Vagina (tissue), 2 donors: ENCODE measurements at regions not wholly inside any gene's neighbourhood (a gene's known extent, or its start where the extent isn't known, plus 50 kb on each side); places are given as distances from the start of the nearest gene placed in this dataset.

Experiments used
- DNase-seq, 2 donors: peaks; one replicate each; pipeline ENCODE4 v3.0.0-alpha.2; 2017; ENCODE audit errors: extremely low spot score in 2 of 2
- H3K27ac ChIP-seq: fragments of 200-600 bp; sonication (generic); one replicate; pipeline ENCODE4 v1.5.1; 2019
- H3K27me3 ChIP-seq: fragments of 200-600 bp; sonication (generic); one replicate; pipeline ENCODE4 v1.5.1; 2019
- H3K36me3 ChIP-seq, 2 donors: fragments of 200-600 bp; sonication (generic); one replicate each; pipeline ENCODE4 v1.5.1; 2017 to 2019
- H3K4me1 ChIP-seq: fragments of 200-600 bp; sonication (generic); one replicate; pipeline ENCODE4 v1.5.1; 2019
- H3K4me3 ChIP-seq, 2 donors: fragments of 200-600 bp; sonication (generic); 1 replicate in 1 of 2; 2 replicates in 1 of 2; pipeline ENCODE4 v1.5.1; 2016 to 2019
- H3K9me3 ChIP-seq: fragments of 200-600 bp; sonication (generic); one replicate; pipeline ENCODE4 v1.5.1; 2019
- POLR2A ChIP-seq, 2 donors: fragments of 450-650 bp; IDR thresholded peaks; one replicate each; pipeline ENCODE4 v1.6.1; 2017; ENCODE audit warnings: antibody characterized with exemption in 2 of 2, mild to moderate bottlenecking in 2 of 2, moderate library complexity in 2 of 2
- POLR2AphosphoS5 ChIP-seq, 2 donors: sonication (generic); formaldehyde crosslinking; IDR thresholded peaks; one replicate each; pipeline ENCODE4 v1.9.0; 2017; ENCODE audit warnings: antibody characterized with exemption in 2 of 2, mild to moderate bottlenecking in 2 of 2, low read depth in 1 of 2; ENCODE audit not compliant: insufficient read depth in 1 of 2
- intact Hi-C: fragments of 100-400 bp; cut with DNase I; formaldehyde crosslinking; loops from one replicate; pipeline ENCODE4 v1.15.1; 2023
- TF ChIP-seq, protein P1 (sequence below), 3 experiments: fragments of 450-650 bp in 2 of 3; fragments of 200-600 bp in 1 of 3; sonication (generic) in 1 of 3; IDR thresholded peaks; one replicate each; pipeline ENCODE4 v1.5.1; 2017 to 2019; ENCODE audit warnings: antibody characterized with exemption in 3 of 3, mild to moderate bottlenecking in 2 of 3, moderate library complexity in 2 of 3

DNA sequence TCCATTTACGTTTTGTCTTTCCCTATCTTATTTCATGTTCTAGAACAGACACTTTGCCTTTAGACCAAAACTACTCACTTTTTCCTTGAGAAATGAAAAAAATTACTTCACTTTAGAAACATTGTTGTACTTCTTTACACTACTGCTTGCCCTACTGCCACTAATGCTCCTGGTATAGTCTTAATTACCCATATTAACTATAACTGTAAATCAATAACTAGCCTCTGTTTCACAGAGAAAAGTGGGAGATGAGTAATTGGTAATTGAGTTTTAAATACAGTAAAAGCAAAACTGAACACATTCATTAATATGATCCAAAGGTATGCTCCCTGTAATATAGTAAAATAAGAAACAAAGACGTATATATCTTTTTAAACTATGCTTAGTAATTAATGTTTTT, 111.1 kb upstream of the JADE1 start:
- TF ChIP-seq, protein P1, sequence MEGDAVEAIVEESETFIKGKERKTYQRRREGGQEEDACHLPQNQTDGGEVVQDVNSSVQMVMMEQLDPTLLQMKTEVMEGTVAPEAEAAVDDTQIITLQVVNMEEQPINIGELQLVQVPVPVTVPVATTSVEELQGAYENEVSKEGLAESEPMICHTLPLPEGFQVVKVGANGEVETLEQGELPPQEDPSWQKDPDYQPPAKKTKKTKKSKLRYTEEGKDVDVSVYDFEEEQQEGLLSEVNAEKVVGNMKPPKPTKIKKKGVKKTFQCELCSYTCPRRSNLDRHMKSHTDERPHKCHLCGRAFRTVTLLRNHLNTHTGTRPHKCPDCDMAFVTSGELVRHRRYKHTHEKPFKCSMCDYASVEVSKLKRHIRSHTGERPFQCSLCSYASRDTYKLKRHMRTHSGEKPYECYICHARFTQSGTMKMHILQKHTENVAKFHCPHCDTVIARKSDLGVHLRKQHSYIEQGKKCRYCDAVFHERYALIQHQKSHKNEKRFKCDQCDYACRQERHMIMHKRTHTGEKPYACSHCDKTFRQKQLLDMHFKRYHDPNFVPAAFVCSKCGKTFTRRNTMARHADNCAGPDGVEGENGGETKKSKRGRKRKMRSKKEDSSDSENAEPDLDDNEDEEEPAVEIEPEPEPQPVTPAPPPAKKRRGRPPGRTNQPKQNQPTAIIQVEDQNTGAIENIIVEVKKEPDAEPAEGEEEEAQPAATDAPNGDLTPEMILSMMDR (IDR thresholded peaks at IDR 0.05) = no peak
- TF ChIP-seq POLR2AphosphoS5 (IDR thresholded peaks at IDR 0.05; ENCODE audit: insufficient read depth in 1 of 2, low read depth in 1 of 2) = no peak
- no peak for TF ChIP-seq POLR2A (IDR thresholded peaks at IDR 0.05)
- no peaks in the 10 kb centered on the region for H3K4me1 ChIP-seq
- intact Hi-C loops = no loop called here

GRCh38 chr4:128697323-128697722, 112.2 kb upstream of the JADE1 start:
- TF ChIP-seq, protein P1 (IDR thresholded peaks at IDR 0.05) = no peak
- TF ChIP-seq POLR2AphosphoS5 (IDR thresholded peaks at IDR 0.05; ENCODE audit: insufficient read depth in 1 of 2, low read depth in 1 of 2) (no peak), POLR2A (IDR thresholded peaks at IDR 0.05) (no peak)
- H3K27ac ChIP-seq = no peak overlapping the region
- intact Hi-C loops = no loop called here

More for the DNA sequence above, 111.1 kb upstream of the JADE1 start:
- no peak overlapping the region for H3K27ac ChIP-seq
- H3K27me3 ChIP-seq = no peaks in the 10 kb centered on the region
- no peak for DNase-seq
- no peak overlapping the region for H3K4me3 ChIP-seq
- H3K9me3 ChIP-seq = no peaks in the 10 kb centered on the region
- H3K36me3 ChIP-seq = no peaks in the 10 kb centered on the region

DNA sequence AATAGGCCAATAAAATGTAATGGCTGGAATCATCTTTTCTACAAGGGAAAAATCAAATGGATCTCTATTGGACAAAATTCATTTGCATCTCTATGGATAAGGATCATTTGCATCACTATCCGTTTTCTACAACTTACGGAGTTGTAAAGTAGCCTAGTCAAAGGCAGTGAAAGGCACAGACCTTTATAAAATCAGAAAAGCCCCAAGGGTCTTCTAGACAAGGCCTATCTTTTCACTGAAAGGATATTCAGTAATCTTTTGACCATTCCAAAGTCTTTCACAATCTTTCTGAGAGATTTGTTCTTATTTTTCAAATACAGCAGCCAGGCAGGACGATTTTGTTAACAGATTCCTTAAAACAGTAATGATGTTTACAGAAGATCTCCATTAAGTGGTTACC, 119.5 kb upstream of the JADE1 start:
- H3K27me3 ChIP-seq = no peaks in the 10 kb centered on the region
- no peaks in the 10 kb centered on the region for H3K9me3 ChIP-seq
- intact Hi-C loops = no loop called here
- TF ChIP-seq POLR2A (IDR thresholded peaks at IDR 0.05) (no peak), POLR2AphosphoS5 (IDR thresholded peaks at IDR 0.05; ENCODE audit: insufficient read depth in 1 of 2, low read depth in 1 of 2) (no peak)
- TF ChIP-seq, protein P1 (IDR thresholded peaks at IDR 0.05) = no peak
- DNase-seq = no peak
- H3K27ac ChIP-seq = no peak overlapping the region
- H3K4me3 ChIP-seq = no peak overlapping the region
- no peaks in the 10 kb centered on the region for H3K4me1 ChIP-seq
- H3K36me3 ChIP-seq = no peaks in the 10 kb centered on the region

More at GRCh38 chr4:128697323-128697722, 112.2 kb upstream of the JADE1 start:
- H3K9me3 ChIP-seq = no peaks in the 10 kb centered on the region
- no peak overlapping the region for H3K4me3 ChIP-seq
- no peaks in the 10 kb centered on the region for H3K27me3 ChIP-seq
- no peaks in the 10 kb centered on the region for H3K36me3 ChIP-seq
- H3K4me1 ChIP-seq = no peaks in the 10 kb centered on the region
- DNase-seq = no peak

DNA sequence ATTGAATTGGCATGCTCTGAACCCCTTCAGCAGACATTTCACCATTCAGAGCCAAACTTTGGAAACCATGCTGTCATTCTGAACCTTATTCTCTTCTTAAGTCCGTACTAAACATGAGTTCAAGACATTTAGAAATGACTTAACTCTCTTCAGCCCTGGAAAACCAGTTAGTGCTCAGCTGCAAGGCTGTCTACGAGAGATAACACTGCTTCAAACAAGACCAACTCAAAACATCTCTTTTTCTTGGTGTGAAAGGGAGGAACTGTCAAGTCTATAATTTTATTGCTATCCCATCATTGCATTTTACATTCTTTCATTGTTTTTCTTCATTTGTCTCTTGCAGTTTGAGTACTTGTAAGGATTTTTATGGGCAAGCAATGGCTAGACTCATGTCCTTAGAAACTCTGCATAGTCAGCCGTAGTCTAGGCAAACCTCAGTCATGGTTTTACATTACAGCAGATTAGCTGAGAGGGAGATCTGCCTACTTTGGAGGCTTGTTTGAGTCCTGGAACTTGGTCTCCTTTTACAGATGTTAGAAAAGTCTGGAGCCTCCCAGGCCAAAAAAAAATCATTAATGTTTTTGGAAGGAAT, 120.6 kb upstream of the JADE1 start:
- intact Hi-C loops = no loop called here
- no peak for TF ChIP-seq POLR2AphosphoS5 (IDR thresholded peaks at IDR 0.05; ENCODE audit: insufficient read depth in 1 of 2, low read depth in 1 of 2)
- TF ChIP-seq, protein P1 (IDR thresholded peaks at IDR 0.05) = no peak
- no peak for TF ChIP-seq POLR2A (IDR thresholded peaks at IDR 0.05)
- H3K4me1 ChIP-seq = no peaks in the 10 kb centered on the region
- H3K36me3 ChIP-seq = no peaks in the 10 kb centered on the region
- DNase-seq = no peak
- no peaks in the 10 kb centered on the region for H3K27me3 ChIP-seq
- no peak overlapping the region for H3K27ac ChIP-seq
- no peaks in the 10 kb centered on the region for H3K9me3 ChIP-seq
- no peak overlapping the region for H3K4me3 ChIP-seq

GRCh38 chr4:128688033-128688721, 121.3 kb upstream of the JADE1 start:
- TF ChIP-seq POLR2A (IDR thresholded peaks at IDR 0.05) (no peak), POLR2AphosphoS5 (IDR thresholded peaks at IDR 0.05; ENCODE audit: insufficient read depth in 1 of 2, low read depth in 1 of 2) (no peak)
- TF ChIP-seq, protein P1 (IDR thresholded peaks at IDR 0.05) = no peak
- no peak overlapping the region for H3K27ac ChIP-seq
- intact Hi-C loops = no loop called here
- no peak for DNase-seq
- H3K36me3 ChIP-seq = no peaks in the 10 kb centered on the region
- H3K4me3 ChIP-seq = no peak overlapping the region
- no peaks in the 10 kb centered on the region for H3K27me3 ChIP-seq
- no peaks in the 10 kb centered on the region for H3K9me3 ChIP-seq
- H3K4me1 ChIP-seq = no peaks in the 10 kb centered on the region
